Activated T-helper 1 cell treated with anti-CD3 and anti-CD28 coated beads, Interleukin-12 subunit alpha, Interleukin-12 subunit beta, Interleukin-2, Interleukin-4 antibody, amounts not matched to agents 30 ng/mL and 10 ng/mL and 1 ng/mL, durations not matched to agents 14 hours and 24 hours and 36 hours (primary cell): ENCODE measurements at regions not wholly inside any gene's neighbourhood (a gene's known extent, or its start where the extent isn't known, plus 50 kb on each side); places are given as distances from the start of the nearest gene placed in this dataset.
"Not testable (repeated sequence)": the region's sequence is repeated elsewhere in the genome, so short reads cannot be mapped to it uniquely, and the experiment has no call there.

Experiments
- DNase-seq: peaks from one replicate; pipeline ENCODE4 v3.0.0; 2021; ENCODE audit warnings: low spot score
- H3K27ac Mint-ChIP-seq: one replicate; pipeline ENCODE4 v1.8.0; 2021; ENCODE audit warnings: mild to moderate bottlenecking, mixed read lengths
- H3K27me3 Mint-ChIP-seq: one replicate; pipeline ENCODE4 v1.8.0; 2022; ENCODE audit warnings: mild to moderate bottlenecking, moderate library complexity, mixed read lengths; ENCODE audit not compliant: insufficient read depth
- H3K36me3 Mint-ChIP-seq: one replicate; pipeline ENCODE4 v1.8.0; 2021; ENCODE audit warnings: low read depth, mixed read lengths
- H3K4me1 Mint-ChIP-seq: one replicate; pipeline ENCODE4 v1.8.0; 2021; ENCODE audit warnings: low read depth, mixed read lengths
- H3K4me3 Mint-ChIP-seq: one replicate; pipeline ENCODE4 v1.8.0; 2021; ENCODE audit warnings: mild to moderate bottlenecking, moderate library complexity, mixed read lengths
- H3K9me3 Mint-ChIP-seq: one replicate; pipeline ENCODE4 v1.8.0; 2021; ENCODE audit warnings: mixed read lengths
- intact Hi-C: fragments of 100-400 bp; cut with micrococcal nuclease; formaldehyde crosslinking; loops from one replicate; pipeline ENCODE4 v1.15.1; 2024

DNA sequence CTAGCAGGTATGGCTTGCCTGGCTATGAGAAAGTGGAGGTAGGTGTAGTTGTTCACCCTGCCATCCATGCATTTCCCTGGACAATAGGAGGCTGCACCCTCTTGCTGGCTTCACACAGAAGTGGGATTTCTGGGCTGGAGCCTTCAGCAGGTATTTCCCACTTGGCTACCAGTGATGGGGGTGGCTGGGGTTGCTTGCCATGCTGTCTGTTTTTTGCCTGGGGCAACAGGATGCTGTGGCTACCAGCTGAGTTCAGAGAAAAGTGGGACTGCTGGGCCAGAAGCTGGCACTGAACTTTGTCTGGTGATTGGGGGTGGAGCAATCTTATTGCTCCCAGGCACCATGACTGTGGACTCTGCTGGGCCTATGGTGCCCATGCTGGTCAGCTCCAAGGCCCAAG is 299.6 kb downstream of the FAM170A start:
- DNase-seq: no peak
- H3K9me3 Mint-ChIP-seq: no peaks in the 10 kb centered on the region
- H3K27ac Mint-ChIP-seq: no peak overlapping the region
- H3K4me1 Mint-ChIP-seq: no peaks in the 10 kb centered on the region
- H3K36me3 Mint-ChIP-seq: no peaks in the 10 kb centered on the region
- no peak overlapping the region for H3K4me3 Mint-ChIP-seq
- H3K27me3 Mint-ChIP-seq: no peaks in the 10 kb centered on the region
- intact Hi-C loops: no loop called here

DNA sequence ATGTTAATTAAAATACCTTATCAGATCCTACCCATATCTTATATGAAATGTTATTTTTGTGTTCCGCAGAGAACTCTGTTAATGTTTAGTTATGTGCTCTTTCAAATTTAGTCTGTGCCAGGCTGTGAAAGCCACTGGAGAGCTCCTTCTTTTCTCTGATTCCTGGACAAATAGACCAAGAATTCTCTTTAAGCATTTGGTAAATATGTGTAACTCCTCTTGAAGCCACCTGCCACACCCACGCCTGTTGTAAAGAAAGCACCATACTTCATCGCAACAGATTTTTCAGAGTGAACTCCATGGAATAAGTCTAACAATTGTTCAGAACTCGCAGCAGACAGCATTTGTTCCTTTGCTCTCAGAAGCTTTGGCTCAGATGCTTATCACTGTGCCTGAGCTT is 301.1 kb downstream of the FAM170A start:
- Mint-ChIP-seq H3K9me3 (no peaks in the 10 kb centered on the region), H3K27ac (no peak overlapping the region)

DNA sequence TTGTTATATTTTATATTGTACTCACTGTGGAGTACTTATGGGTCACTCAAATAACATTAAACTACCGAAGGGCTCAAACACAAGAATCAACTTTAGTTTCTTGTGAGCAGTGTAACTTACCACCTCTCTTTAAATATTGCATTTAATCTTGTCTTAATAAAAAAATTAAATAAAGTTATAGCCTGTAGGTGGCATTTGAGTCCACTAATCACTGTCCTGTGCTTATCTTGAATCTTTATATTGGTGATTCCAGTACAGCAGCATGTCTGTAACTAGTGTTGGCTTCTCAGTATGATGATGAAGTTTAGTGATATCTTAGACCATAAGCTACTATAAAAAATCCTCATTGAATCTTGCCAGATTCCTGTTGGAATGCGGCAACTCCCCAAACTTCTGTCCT is 313.8 kb downstream of the FAM170A start:
- intact Hi-C loops: no loop called here
- no peaks in the 10 kb centered on the region for H3K36me3 Mint-ChIP-seq
- no peaks in the 10 kb centered on the region for H3K27me3 Mint-ChIP-seq
- H3K4me3 Mint-ChIP-seq: no peak overlapping the region
- H3K4me1 Mint-ChIP-seq: no peaks in the 10 kb centered on the region
- H3K9me3 Mint-ChIP-seq: no peaks in the 10 kb centered on the region
- DNase-seq: no peak
- H3K27ac Mint-ChIP-seq: no peak overlapping the region

More for the DNA sequence above, 301.1 kb downstream of the FAM170A start:
- intact Hi-C loops: no loop called here
- DNase-seq: no peak
- H3K4me1 Mint-ChIP-seq: no peaks in the 10 kb centered on the region
- H3K36me3 Mint-ChIP-seq: no peaks in the 10 kb centered on the region
- H3K4me3 Mint-ChIP-seq: no peak overlapping the region
- H3K27me3 Mint-ChIP-seq: no peaks in the 10 kb centered on the region

DNA sequence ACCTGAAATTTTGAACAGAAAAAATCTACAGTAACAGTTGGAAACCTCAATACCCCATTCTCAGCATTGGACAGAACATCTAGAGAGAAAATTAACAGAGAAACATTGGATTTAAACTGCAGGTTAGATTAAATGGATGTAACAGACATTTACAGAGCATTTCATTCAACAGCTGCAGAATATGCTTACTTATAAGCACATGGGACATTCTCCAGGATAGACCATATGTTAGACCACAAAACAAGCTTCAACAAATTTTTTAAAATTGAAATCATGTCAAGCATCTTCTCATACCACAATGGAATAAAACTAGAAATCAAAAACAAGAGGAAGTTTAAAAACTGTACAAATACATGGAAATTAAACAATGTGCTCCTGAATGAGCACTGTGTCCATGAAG is 316.3 kb downstream of the FAM170A start:
- no peaks in the 10 kb centered on the region for H3K9me3 Mint-ChIP-seq
- H3K36me3 Mint-ChIP-seq: no peaks in the 10 kb centered on the region

DNA sequence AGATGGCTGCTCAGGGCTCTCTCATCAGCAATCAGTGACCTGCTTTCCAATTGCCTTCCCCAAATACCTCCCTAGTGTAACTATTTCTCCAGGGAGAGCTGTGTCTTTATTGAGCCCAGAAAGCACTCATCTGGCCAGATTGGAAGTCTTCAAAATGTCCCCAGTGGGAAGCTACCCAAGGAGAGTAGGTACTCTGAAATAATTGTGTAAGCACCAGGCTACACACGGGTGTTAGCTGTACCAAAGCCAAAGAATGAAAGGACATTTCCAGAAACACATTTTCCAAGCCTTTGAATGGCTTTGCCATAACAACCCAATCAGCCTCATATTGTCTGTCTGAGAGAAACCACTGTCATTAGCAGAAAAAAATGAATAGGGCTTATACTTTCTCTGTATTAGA is 318.8 kb downstream of the FAM170A start:
- no peak overlapping the region for H3K27ac Mint-ChIP-seq
- no peak overlapping the region for H3K4me3 Mint-ChIP-seq
- no peaks in the 10 kb centered on the region for H3K36me3 Mint-ChIP-seq
- DNase-seq: no peak
- intact Hi-C loops: no loop called here
- H3K9me3 Mint-ChIP-seq: no peaks in the 10 kb centered on the region
- H3K27me3 Mint-ChIP-seq: no peaks in the 10 kb centered on the region
- H3K4me1 Mint-ChIP-seq: no peaks in the 10 kb centered on the region

More for the DNA sequence above, 316.3 kb downstream of the FAM170A start:
- no peak overlapping the region for H3K4me3 Mint-ChIP-seq
- no peaks in the 10 kb centered on the region for H3K4me1 Mint-ChIP-seq
- no peak for DNase-seq
- H3K27ac Mint-ChIP-seq: no peak overlapping the region
- intact Hi-C loops: no loop called here
- no peaks in the 10 kb centered on the region for H3K27me3 Mint-ChIP-seq

DNA sequence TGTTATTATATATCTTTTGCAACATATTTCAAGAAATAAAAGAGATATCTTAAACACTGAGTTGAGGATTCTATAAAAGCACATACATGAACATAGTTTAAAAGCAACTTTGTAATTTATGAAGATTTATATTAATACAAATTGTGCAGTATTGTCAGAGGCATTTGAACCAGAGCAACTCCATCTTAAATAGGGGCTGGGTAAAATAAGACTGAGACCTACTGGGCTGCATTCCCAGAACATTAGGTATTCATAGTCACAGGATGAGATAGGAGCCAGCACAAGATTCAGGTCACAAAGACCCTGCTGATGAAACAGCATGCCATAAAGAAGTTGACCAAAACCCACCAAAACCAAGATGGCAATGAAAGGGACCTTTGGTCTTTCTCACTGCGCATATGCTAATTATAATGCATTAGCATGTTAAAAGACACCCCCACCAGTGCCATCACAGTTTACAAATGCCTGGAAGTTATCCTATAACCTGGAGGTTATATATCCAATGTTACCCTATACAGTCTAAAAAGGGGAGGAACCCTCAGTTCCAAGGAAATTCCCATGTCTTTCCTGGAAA is 320.2 kb downstream of the FAM170A start:
- Mint-ChIP-seq H3K4me1 (no peaks in the 10 kb centered on the region), H3K9me3 (no peaks in the 10 kb centered on the region), H3K36me3 (no peaks in the 10 kb centered on the region), H3K27ac (no peak overlapping the region), H3K27me3 (no peaks in the 10 kb centered on the region), H3K4me3 (no peak overlapping the region)
- intact Hi-C loops: no loop called here
- no peak for DNase-seq

DNA sequence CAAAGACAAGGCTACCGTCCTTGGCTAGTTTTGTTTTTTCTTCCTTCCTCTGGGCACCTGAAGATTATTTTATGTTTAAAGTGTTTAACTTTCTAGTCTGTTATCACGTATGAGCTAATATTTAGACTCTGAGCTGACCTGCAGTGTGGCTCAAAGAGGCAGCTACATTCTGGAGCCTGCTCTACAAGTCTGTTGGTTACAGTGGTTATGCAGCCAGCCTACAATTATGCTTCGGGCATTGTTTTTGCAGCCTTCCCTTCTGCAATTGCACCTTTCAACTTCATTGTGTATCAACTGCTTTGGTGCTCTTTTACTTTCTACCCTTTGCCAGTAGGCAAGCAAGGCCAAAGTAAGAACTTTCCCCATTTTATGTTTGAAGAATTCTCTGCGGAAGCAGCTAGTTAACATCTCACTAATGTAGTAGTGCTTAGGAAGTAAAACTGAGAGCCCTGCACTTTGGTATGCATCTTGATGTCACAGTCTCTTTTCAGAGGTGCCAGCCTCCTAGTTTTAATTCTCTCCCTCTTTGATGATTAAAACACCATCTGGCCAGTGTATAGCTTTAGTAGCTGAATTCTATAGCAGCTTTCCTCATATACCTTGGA is 322.1 kb downstream of the FAM170A start:
- no peak for DNase-seq
- intact Hi-C loops: no loop called here
- H3K27ac Mint-ChIP-seq: no peak overlapping the region
- H3K4me1 Mint-ChIP-seq: no peaks in the 10 kb centered on the region
- H3K27me3 Mint-ChIP-seq: no peaks in the 10 kb centered on the region
- H3K36me3 Mint-ChIP-seq: no peaks in the 10 kb centered on the region
- H3K9me3 Mint-ChIP-seq: no peaks in the 10 kb centered on the region
- no peak overlapping the region for H3K4me3 Mint-ChIP-seq

DNA sequence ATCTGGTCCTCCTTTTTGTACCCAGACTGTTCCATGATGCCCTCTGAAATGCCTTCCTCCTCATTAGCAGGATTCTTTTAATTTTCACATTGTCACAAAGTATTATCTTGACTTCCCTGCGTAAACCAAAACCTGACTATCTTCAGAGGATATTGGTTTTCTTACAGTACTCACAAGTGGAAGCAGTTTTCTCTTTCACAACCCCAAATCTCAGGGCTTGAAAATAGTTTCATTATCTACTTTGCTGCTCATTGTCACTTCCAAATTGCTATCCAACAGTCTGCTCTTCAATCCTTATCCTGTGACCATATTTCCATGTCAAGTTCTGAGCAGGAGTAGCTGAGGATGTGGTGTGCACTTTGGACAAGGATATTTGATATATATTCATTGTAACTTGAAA is 324.1 kb downstream of the FAM170A start:
- H3K4me1 Mint-ChIP-seq: no peaks in the 10 kb centered on the region
- intact Hi-C loops: no loop called here

DNA sequence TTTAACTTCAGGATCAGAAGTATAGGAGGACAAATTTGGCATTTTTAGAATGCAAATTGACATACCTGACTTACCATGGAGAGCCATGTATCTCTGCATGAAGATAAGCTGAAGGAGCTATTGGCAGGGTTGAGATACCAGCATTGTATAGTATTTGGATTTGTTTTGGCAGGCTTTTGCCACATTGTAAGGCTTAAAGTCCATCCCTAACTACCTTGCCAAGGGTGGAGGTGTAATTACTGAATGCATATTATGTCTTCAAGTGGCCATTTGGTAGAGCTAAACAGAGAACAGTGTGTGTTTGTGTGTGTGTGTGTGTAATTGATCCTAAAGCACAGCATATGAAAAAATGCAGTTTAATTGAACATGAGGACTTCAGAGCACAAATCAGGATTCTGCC is 324.7 kb downstream of the FAM170A start:
- Mint-ChIP-seq H3K27ac (no peak overlapping the region), H3K27me3 (no peaks in the 10 kb centered on the region), H3K4me1 (no peaks in the 10 kb centered on the region), H3K4me3 (no peak overlapping the region), H3K36me3 (no peaks in the 10 kb centered on the region), H3K9me3 (no peaks in the 10 kb centered on the region)
- no peak for DNase-seq
- intact Hi-C loops: no loop called here

More for the DNA sequence above, 324.1 kb downstream of the FAM170A start:
- no peak for DNase-seq
- no peak overlapping the region for H3K4me3 Mint-ChIP-seq
- no peaks in the 10 kb centered on the region for H3K36me3 Mint-ChIP-seq
- H3K27me3 Mint-ChIP-seq: no peaks in the 10 kb centered on the region
- H3K9me3 Mint-ChIP-seq: no peaks in the 10 kb centered on the region
- H3K27ac Mint-ChIP-seq: no peak overlapping the region

DNA sequence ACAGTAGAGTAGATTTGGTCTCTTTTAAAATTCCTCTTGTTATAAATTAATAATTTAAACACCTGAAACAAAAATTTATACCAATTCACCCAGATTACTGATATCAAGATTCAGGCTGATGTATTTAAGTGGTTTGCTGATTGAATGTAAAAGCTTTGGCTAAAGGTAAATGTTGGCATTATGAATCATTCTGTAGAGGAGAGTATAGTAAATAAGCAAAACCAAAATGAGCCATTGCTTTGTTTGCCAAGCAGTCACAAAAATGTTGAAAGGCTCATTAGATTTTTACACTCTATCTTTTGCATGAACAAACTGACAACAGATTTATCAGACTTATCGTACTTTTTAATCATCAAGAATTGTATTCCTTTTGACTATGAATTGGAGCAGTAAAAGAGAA is 332.6 kb downstream of the FAM170A start:
- DNase-seq: no peak
- no peaks in the 10 kb centered on the region for H3K27me3 Mint-ChIP-seq
- H3K27ac Mint-ChIP-seq: no peak overlapping the region
- H3K4me3 Mint-ChIP-seq: no peak overlapping the region
- no peaks in the 10 kb centered on the region for H3K9me3 Mint-ChIP-seq
- intact Hi-C loops: no loop called here
- no peaks in the 10 kb centered on the region for H3K36me3 Mint-ChIP-seq
- H3K4me1 Mint-ChIP-seq: no peaks in the 10 kb centered on the region

DNA sequence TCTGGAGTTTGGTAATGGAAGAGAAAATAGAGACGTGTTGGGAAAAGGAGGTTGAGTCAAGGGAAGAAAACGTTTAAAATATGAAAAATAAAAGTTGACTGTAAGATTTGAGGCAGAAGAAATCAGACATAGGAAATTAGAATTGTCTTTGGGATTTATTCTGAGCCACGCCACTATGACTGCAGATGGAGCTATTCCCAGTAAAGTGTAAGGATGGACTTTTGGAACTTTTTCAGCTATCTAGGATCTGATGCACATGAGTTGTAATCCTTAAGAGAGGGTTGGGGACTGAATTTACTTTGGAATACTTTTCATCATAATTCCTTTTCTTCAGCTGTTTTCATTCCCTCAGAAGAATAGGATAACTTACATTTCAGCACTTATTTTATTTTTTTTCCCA is 336.7 kb downstream of the FAM170A start:
- no peak overlapping the region for H3K4me3 Mint-ChIP-seq
- intact Hi-C loops: no loop called here
- no peaks in the 10 kb centered on the region for H3K36me3 Mint-ChIP-seq
- no peak overlapping the region for H3K27ac Mint-ChIP-seq
- no peak for DNase-seq
- peaks cover 9% of the 10 kb centered on the region for H3K9me3 Mint-ChIP-seq
- no peaks in the 10 kb centered on the region for H3K4me1 Mint-ChIP-seq
- no peaks in the 10 kb centered on the region for H3K27me3 Mint-ChIP-seq

DNA sequence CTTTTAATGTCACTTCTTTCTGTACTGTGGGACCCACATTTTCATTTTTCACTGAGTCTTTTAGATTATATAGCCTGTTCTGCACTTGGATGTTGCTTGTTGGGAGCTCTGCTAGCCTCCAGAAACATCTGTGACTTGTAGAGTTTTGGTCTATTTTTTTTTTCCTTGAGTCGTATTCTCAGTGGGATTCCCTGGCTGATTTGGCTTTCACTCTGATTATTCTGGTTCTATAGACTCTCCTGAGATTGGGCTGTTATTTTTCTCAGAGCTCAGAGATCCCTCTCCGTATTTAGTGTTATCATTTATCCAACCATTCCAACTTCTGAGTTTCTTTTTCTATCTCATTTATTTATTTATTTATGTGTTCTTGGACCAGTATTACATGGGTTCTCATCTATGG is 339.3 kb downstream of the FAM170A start:
- H3K27ac Mint-ChIP-seq: no peak overlapping the region
- no peaks in the 10 kb centered on the region for H3K27me3 Mint-ChIP-seq
- intact Hi-C loops: no loop called here
- H3K36me3 Mint-ChIP-seq: no peaks in the 10 kb centered on the region
- no peak overlapping the region for H3K4me3 Mint-ChIP-seq
- H3K9me3 Mint-ChIP-seq: peaks cover 9% of the 10 kb centered on the region
- no peak for DNase-seq
- H3K4me1 Mint-ChIP-seq: no peaks in the 10 kb centered on the region

DNA sequence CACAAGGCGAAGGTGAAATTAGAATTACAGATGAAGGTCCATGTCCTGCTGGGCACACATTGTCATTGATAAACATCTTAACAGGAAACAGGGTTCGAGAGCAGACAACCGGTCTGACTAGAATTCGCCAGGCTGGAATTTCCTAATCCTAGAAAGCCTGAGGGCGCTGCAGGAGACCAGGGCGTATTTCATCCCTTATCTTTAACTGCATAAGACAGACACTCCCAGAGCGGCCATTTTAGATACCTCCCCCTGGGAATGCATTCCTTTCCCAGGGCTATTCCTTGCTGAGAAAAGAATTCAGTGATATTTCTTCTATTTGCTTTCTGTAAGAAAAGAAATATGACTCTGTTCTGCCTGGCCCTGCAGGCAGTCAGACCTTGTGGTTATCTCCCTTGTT is 357.7 kb downstream of the FAM170A start:
- H3K4me1 Mint-ChIP-seq, DNase-seq, H3K36me3 Mint-ChIP-seq, H3K4me3 Mint-ChIP-seq, H3K27me3 Mint-ChIP-seq, H3K27ac Mint-ChIP-seq, intact Hi-C loops: not testable (repeated sequence)
- H3K9me3 Mint-ChIP-seq: peaks cover 25% of the 10 kb centered on the region

DNA sequence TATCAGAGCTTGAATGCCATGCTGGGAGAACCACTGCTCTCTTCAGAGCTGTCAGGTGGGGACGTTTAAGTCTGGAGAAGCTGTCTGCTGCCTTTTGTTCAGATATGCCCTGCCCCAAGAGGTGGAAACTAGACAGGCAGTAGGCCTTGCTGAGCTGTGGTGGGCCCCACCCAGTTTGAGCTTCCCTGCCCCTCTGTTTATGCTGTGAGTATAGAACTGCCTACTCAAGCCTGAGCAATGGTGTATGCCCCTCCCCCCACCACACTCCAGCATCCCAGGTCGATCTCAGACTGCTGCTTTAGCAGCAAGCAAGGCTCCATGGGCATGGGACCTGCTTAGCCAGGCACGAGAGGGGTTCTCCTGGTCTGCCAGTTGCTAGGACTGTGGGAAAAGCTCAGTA is 362.3 kb downstream of the FAM170A start:
- Mint-ChIP-seq H3K4me3 (no peak overlapping the region), H3K36me3 (no peaks in the 10 kb centered on the region), H3K9me3 (peaks cover 18% of the 10 kb centered on the region), H3K27me3 (no peaks in the 10 kb centered on the region), H3K4me1 (no peaks in the 10 kb centered on the region), H3K27ac (no peak overlapping the region)
- no peak for DNase-seq
- intact Hi-C loops: no loop called here
